Stimulated activated CD8-positive, alpha-beta memory T cell treated with anti-CD3 and anti-CD28 coated beads, Interleukin-7, amount 100 ng/mL, for 24 hours (primary cell): ENCODE measurements at regions not wholly inside any gene's neighbourhood (a gene's known extent, or its start where the extent isn't known, plus 50 kb on each side); places are given as distances from the start of the nearest gene placed in this dataset.

Source experiments
- DNase-seq: peaks from one replicate; pipeline ENCODE4 v3.0.0-alpha.2; 2020; ENCODE audit warnings: low read depth

DNA sequence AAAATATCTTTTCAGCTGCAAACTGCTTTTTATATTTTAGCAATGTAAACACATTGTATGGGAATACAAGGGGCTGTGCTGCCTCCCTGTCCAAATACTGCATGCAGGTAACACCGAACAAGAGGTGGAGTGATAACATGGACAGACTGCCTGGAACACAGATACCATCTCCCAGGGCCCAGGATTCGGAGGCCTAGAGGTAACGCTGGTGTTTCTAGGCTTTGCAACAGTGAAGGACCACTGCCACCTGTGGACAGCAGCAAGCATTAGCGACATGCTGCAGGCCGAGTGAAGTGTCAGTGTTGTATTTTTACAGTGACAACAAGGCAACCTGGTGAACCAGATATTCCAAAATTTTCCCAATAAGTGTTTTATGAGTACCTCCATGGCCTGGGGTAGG lies 379.1 kb downstream of the DMRT2 start:
- no peak for DNase-seq

DNA sequence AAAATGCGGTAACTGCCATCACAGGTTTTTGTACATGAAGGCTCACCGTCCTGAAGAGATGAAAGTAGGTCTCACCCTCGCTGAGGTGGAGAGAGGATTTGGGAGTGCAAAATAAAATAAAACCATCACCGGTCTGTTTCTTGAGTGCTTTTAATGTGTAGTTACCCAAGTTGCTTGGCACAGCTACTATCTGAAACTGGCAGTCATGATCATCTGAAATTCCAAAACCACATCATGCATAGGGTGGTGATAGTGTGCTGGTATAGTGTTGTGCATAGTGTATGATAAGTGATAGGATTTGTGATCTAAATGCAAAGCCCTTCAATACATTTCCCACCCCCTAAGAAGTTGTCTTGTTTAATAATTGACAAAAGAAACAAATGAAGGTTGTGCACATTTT lies 381.3 kb downstream of the DMRT2 start:
- DNase-seq, result no peak

DNA sequence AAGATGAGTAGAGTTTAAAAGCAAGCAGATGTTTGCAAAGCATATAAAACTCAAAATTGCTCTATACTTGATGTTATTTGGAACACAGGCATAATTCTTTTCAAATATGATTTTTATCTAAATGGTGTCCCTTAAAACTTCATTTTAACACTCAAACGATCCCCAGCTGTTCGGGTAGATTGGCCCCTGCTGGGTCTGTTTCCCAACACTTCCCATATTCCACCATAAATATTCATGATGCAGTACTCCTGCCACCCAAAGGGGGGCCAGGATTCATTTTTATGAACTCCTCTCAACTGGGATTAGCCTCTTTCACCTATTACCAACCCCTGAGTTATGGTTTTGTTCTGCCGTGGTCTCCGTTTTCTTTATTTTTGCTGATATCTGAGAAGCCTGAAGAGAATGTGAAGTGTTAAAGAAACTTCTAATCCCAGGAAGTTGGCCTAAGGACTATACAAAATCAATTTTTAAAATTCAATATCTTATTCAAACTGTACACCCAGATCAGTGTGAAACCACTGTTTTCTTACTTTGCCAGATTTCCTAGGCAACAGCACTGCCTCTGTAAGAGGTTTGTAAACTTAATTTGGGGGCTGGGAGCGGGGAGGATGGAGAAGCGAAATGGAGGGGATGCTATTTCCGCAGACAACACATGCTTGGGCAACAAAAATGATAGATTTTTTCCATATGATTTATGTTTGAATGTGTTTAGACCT lies 384.1 kb downstream of the DMRT2 start:
- DNase-seq, result no peak

DNA sequence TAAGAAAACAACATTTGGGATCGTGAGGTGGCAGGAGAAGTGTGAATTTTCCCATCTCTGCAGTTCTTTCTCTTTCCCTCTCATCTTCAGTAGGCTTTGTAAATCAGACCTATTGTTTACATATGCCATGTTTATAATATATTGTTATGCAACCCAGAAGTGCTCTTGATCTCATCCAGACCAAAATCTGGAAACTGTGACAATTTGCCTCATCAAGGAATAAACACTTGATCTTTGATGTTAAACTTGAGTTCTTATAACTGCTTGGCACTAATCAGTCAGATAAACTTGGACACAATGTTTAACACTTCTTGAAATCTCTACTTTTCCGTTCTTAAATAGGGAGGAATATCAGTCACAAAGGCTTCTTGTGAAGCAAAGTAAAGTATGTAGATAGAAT lies 384.7 kb downstream of the DMRT2 start:
- DNase-seq, result no peak

DNA sequence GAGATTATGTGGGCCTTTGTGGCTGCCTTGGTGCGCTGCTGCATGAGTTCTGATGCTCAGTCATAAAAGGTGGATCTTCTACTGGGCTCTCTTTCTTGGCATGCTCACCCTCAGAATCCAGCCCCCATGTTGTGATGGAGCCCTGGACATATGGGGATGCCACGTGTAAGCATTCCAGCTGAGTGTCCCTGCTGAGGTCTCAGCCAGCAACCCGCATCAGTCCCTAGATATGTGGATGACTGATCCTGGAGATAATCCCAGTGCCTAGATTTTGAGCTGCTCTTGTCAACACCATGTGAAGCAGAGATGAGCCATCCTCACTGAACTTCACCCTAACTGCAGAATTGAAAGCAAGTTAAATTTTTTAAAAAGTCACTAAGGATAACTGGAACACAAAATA lies 390.1 kb downstream of the DMRT2 start:
- no peak for DNase-seq

DNA sequence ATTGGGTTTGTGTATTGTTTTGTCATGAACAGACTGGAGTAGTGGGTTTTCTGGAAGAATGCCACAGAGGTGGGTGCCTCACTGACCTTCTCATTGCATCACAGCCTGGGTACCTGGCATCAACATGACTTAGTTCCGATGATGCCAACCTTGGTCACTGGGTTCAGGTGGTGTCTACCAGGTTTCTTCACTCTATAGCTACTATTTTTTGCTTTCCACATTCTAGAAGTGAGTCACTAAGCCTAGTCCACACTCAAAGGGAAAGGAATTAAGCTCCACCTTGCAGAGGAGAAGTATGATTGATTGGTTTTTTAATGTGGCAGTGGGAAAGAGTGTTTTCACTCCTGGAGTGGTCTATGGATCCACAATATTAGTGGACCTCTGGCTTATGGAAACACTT lies 391.9 kb downstream of the DMRT2 start:
- DNase-seq, result no peak

DNA sequence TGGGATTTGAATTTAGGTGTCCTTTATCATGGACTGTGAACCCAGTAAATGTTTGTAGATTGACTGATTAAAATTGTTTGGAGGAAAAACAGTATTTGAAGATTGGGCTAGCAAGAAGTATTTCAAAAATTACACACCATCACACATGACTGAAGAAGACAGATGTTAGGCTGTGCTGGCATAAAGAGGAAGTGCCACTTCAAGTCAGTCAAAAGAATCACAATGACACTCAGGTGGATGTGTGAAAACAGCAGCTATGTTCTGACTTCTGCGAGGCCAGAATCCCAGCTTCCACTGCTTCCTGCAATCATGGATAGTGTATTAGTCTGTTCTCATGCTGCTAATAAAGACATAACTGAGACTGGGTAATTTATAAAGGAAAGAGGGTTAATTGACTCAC lies 393.3 kb downstream of the DMRT2 start:
- no peak for DNase-seq

DNA sequence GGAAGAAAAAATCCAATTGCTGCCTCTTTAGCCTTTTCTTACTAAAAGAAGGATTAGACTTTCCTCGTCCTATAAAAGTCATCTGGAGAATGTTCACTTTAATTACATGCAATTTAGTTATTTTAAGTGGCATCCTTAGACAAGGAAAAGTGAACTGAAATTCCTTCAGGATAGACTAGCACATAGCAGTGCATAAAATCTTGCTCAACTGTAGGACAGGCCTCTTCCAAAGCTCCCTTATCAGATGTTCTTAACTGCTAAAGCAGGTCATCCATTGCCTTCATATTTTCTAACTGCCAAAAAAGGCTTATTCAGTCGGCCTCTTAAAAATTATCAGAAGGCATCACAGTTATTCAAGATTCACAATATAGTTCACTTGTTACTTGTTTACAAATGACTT lies 396.5 kb downstream of the DMRT2 start:
- DNase-seq, result no peak

DNA sequence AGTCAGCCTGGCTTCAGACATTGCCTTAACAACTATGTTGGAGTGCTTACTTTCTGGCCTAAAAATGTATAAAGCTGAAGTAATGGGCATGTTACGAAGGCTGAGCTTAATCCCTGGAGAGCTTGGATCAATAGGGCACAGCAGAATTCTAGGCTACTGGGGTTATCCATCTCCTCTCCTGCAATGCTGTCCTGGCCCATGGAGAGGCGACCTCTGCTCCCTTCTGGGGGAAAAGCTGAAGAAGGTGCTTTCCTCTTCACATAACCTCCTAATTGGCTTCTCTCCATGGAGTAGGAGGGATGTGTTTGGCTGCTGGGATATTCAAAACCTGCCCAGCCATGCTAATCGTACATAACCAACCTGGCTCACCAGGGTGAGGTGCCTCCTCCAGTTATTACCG lies 403.5 kb downstream of the DMRT2 start:
- DNase-seq, result no peak

DNA sequence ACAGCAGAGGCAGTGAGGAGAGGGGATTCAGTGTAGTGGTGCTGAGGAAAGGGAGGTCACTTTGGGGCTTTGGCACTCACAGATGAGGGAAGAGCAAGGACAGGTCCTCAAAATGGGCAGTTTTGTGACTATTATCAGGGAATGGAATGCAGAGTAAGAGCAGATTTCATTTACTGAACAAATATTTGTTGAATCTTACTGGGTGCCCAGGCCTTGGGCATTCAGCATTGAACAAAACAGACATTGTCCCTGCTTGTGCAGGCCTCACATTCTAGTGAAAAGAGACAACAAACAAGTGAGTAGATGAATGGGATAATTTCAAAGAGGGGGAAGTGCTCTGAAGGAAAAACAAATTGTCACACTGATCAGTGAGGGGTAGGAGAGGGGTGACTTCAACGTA lies 404.1 kb downstream of the DMRT2 start:
- DNase-seq, result no peak

DNA sequence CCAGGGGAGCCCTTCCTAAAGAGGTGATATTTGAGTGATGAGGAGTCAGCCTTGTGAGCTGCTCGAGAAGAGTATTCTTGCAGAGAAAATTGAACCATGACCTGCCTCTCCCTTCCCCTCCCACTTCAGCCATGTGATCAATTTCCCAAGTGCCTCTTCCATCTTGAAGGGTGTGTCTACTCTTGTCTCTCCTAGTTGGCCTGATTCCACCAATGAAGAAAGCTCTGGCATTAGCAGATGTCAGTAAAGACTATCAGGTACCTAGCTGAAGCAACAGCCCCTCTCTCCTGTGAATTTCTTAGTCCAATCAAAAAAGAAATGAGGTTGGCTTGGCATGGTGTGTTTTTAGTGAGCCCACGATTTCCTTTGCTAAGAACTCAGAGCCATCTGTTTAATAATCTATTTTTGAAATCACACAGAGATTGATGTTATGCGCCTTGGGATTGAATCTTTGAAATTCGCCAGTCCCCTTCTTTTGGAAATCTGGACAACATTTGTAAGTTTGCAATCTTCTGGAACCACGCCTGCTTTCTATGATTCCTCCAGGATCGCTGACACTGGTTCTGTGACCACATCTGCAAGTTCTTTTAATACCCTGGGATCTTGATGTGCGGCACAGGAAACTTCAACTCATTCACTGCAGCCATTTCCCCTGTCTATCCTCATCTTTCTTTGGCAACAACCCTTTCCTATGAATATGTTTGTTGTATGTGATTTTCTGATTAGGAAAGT lies 404.6 kb downstream of the DMRT2 start:
- DNase-seq, result no peak

DNA sequence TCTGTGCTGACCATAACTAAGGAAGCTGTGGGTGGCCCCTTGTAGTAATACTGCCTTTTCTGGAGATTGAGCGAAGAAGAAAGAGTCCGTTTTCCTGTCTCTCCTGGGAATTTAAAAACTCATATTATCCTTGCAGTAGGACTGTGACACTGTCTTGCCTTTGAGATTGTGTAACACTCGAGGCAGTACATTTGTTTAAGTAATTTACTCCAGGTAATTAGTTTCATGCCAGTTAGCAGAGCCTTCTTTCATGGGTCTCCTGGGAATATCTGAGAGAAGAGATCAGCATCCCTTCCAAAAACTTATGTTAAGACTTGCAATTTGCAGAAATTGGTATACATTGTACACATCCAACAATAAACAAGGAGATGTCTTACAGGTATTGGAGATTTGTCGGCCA lies 405.6 kb downstream of the DMRT2 start:
- DNase-seq, result no peak

DNA sequence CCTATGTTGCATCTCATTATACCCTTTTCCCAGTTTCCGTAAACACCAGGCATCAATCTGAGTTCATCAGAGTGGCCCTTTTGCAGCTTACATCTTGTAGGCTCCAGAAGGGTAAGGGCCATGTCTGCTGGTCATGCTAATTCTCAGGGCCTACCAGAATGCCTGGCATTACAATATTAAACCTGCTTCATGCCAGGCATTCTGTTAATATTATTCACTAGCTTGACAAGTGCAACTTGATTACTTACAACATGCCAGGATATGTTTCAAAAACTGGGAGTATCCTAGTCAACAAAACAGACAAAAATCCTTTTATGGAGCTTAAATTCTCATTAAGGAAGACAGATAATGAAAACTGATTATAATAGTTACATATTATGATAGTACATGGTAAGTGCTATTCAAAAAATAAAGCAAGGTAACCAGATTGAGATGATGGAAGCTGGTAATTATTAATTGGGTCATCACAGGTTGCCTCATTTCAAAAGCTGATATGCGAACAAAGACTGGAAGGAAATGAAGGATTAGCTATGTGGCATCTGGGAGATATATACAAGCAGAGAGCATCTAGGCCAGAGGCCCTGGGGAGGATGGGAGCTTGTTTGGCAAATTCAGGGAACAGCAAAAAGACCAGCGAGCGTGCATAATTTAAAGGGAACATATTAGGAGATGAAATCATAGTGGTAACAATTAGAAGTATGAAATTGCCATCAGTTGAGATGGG lies 406.3 kb downstream of the DMRT2 start:
- DNase-seq, result no peak

DNA sequence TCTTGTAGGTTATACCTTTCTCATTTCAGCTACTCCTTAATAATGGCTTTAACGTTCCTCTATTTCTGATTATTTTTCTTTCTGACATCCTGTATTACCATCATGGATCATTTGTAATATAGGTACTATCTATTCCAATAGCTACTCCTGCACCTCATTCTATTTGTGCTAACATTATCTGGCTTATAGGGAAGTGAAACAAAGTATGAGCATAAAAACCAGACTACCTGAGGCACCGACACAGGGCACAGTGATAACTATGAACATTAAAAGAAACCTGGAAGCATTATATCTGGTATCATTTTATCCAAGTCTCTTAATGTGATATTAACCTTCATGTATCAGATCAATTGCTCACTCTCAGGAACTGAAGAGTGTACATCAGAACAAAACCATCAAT lies 407.3 kb downstream of the DMRT2 start:
- DNase-seq, result no peak

DNA sequence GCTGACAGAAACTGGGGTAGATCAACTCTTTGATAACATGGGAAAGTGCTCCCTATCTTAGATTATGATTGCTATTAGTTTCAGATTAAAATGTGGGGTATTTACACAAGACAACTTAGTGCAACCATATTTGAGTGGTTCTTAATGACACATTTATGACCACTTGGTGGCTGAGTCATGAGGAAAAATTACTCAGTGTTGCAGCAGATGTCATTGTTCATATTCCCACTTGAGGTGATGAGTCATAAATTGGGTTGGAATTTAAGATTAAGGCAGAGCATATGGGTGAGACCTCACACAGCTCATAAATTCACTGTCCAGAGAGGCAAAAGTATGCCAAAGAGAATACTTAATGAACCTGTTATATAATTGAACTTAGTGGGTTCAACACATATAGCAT lies 408.3 kb downstream of the DMRT2 start:
- no peak for DNase-seq

DNA sequence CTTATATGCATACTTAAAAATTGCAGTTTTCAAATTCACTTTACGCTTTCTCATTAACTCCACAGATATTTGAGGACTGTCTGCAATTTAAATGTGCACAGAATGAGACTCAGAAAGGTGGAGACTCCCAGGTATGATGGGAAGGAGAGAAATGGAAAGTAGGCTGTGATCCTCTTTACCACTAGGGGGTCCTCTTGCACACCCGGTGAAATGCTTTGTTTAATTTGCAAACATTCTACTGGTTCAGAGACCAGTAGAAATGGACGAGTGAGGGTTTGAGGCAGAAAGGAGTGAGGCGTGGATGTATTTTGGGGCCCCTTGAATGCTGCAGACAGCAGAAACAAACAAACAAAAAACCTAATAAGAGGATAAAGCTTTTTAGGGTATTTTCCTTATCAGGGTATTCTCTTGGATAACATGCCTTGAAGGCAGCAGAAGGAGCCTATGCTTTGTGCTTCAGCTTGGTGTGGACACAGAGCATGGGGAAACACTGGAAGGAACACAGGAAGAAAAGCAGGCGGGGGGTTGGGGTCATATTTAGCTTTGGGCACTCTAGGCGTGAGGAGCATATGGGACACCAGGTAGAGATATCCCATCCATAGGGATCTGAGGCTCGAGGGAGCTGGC lies 410.1 kb downstream of the DMRT2 start:
- no peak for DNase-seq

DNA sequence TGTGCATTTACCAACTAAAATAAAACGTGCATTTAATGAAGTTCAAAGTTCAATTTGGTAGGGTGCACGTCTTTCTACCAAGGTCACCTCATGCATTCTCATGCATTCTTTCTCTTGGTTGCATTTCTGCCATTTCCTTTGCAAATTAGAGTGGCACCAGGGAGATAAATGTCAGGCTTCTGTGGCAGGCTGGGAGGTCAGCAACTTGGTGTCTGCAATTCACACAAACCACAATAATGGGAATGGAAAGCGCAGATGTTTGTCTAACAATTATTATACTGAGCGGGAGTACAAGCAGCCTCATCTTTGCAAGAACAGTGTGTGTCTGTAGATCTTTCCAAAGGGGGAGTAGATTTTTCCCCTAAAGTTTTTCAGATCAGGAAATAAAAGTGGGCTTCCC lies 411.7 kb downstream of the DMRT2 start:
- no peak for DNase-seq

DNA sequence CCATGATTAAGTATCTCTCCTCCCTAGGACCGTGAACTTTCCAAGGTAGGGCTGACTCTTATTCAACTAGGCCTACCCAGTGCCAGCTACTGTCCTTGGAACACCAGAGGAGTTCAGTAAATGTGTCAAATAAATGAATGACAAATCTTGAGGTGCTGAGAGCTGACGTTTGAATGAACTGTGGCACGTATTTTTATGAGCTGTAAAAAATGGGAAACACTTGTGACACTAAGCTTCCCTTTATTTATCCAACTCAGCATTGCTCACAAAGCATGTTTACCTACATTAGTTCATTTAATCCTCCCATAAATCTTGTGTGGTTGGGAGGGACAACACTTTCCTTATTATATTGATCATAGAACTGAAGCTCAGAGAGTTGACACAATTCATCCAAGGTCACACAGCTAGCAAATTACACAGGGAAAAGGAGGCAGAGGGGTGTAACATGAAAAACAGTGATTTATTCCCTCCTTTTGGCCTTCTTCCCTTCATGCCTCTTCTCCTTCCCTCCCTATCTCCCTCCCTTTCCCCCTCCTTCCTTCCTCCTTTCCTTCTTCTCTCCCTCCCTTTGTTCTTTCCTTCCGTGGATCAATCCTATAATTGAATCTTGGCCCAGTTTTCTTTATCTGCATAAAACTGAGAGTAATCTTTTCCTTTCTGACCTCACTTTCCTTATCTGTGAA lies 412.6 kb downstream of the DMRT2 start:
- no peak for DNase-seq

DNA sequence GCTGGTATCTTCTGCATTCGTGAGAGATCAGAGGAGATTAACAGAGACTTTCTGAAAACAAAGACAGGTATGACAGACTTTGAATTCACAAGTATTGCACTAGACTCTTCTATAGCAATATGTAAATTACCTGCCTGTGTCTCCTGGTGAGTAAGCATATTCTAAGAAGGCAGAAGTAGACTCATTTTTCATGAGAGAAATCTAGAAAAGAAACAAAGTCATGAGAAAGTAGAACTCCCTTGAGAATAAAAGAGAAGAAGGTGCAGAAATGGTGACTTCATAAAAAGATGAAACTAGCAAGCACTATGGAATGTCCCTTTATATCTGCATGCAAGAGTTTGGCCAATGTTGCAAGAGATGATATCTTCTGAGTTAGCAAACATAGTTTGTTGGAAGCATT lies 419.8 kb downstream of the DMRT2 start:
- no peak for DNase-seq

DNA sequence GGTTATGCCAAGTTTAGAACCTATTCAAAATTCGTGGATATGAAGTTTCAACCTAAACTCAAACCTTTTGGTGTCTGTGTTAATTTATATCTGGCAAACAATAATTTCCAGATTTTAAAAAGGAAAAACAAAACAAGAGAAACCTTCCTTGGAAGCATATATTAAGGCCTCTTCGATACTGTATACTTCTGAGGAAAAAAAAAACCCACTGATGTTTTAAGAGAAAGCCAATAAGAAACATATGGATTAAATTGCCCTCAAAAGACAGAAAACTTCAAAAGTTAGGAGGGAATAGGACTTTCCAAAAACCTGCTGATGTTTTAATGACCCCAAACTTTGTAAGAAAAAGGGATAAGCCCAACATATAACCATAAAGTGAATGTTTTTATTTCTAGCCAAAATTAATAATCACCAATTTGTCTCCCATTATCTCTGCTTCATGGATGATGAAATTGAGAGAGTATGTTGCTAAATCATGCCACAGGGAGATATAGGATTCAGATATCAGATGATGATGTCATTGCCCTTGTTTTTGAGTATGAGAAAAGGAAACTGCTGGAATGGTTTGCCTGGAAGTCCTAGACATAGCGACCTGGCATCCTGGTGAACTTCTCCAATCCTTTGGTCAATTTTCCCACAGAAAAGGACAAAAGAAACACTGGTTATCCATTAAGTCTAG lies 423.9 kb downstream of the DMRT2 start:
- DNase-seq, result no peak

DNA sequence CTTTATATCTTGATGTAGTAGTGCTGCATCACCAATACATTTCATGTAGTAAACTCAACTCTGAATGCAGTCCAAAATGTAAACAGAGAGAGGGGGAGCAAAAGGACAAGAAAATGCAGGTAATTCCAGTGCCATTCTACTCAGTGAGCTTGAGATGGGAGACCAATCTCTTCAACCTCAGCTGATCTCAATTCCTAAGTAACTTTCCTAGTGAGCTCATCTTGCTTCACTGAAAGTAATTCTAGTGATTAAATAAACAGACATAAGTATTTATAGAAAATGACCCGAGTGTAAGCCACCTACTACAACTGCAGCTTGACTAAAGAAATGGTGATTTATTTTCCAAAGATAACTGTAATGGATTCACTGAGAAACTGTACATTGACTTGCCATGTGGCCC lies 424.5 kb downstream of the DMRT2 start:
- no peak for DNase-seq
